GM21529 (cell line): ENCODE measurements at regions not wholly inside any gene's neighbourhood (a gene's known extent, or its start where the extent isn't known, plus 50 kb on each side); places are given as distances from the start of the nearest gene placed in this dataset.
"Not testable (repeated sequence)": the region's sequence is repeated elsewhere in the genome, so short reads cannot be mapped to it uniquely, and the experiment has no call there.

Source experiments
- ATAC-seq: cut with Tn5 transposase; IDR thresholded peaks from one replicate; pipeline ENCODE4 v1.9.1; 2021; ENCODE audit not compliant: unreplicated experiment

DNA sequence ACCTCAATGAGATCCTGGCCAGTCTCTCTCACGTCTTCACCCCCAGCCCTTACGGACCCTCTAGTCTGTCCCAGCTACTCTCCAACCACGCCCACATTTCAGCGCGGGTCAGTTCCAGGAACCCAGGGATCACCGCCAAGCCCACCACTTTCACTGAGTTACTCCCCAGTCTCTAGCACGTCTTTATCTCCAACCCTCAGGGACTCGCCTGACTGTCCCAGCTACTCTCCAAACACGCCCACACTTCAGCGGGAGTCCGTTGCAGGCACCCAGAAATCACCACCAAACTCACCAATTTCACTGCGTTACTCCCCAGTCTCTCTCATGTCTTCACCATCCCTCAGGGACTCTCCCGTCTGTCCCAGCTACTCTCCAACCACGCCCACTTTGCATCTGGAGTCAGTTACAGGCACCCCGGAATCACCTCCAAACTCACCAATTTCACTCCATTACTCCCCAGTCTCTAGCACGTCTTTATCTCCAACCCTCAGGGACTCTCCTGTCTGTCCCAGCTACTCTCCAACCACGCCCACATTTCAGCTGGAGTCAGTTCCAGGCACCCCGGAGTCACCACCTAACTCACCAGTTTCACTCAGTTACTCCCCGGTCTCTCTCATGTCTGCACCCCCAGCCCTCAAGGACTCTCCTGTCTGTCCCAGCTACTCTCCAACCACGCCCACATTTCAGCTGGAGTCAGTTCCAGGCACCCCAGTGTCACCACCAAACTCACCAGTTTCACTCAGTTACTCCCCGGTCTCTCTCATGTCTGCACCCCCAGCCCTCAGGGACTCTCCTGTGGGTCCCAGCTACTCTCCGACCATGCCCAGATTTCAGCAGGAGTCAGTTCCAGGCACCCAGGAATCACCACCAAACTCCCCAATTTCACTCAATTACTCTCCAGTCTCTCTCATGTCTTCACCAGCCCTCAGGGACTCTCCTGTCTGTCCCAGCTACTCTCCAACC is 336.8 kb downstream of the CWH43 start:
- not testable (repeated sequence) for ATAC-seq

DNA sequence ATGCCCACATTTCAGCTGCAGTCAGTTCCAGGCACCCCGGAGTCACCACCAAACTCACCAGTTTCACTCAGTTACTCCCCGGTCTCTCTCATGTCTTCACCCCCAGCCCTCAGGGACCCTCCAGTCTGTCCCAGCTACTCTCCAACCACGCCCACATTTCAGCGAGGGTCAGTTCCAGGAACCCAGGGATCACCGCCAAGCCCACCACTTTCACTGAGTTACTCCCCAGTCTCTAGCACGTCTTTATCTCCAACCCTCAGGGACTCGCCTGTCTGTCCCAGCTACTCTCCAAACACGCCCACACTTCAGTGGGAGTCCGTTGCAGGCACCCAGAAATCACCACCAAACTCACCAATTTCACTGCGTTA is 337.5 kb downstream of the CWH43 start:
- not testable (repeated sequence) for ATAC-seq
